PFSK-1 (cell line): ENCODE measurements at regions not wholly inside any gene's neighbourhood (a gene's known extent, or its start where the extent isn't known, plus 50 kb on each side); places are given as distances from the start of the nearest gene placed in this dataset.

Source experiments
- FOXP2 ChIP-seq: optimal IDR thresholded peaks from 2 replicates; pipeline ENCODE3; 2011; ENCODE audit warnings: borderline replicate concordance, control low read depth, inconsistent platforms; ENCODE audit not compliant: insufficient read depth; ENCODE audit errors: extremely low read length, extremely low read depth
- POLR2AphosphoS5 ChIP-seq: IDR thresholded peaks from 2 replicates; pipeline ENCODE4 v1.6.1; 2012; ENCODE audit warnings: low read depth, mild to moderate bottlenecking, control low read depth, low read length, moderate library complexity
- REST ChIP-seq, 2 experiments: IDR thresholded peaks; 2 replicates each; pipeline versions ENCODE4 v1.6.1 to v1.8.0; 2011 to 2012; ENCODE audit warnings: low read depth in 2 of 2, low read length in 2 of 2, control low read depth in 1 of 2, inconsistent platforms in 1 of 2, mild to moderate bottlenecking in 1 of 2, moderate library complexity in 1 of 2; ENCODE audit not compliant: insufficient read depth in 1 of 2
- SIN3A ChIP-seq: IDR thresholded peaks from 2 replicates; pipeline ENCODE4 v1.6.1; 2012; ENCODE audit warnings: mild to moderate bottlenecking, low read length, moderate library complexity, borderline replicate concordance; ENCODE audit not compliant: insufficient read depth
- TAF1 ChIP-seq: IDR thresholded peaks from 2 replicates; pipeline ENCODE4 v1.6.1; 2012; ENCODE audit warnings: low read length, control low read depth, borderline replicate concordance; ENCODE audit not compliant: insufficient read depth

- no peak for TF ChIP-seq TAF1
- TF ChIP-seq SIN3A, result no peak
- no peak for TF ChIP-seq FOXP2
- no peak for TF ChIP-seq REST (IDR thresholded peaks at IDR 0.05; ENCODE audit: insufficient read depth in 1 of 2, low read depth in 2 of 2, low read length in 2 of 2)
- no peak for TF ChIP-seq POLR2AphosphoS5
Measured at GRCh38 chr2:128377071-128377910, 58.6 kb upstream of the HS6ST1 start.

- no peak for TF ChIP-seq SIN3A
- no peak for TF ChIP-seq FOXP2
- no peak for TF ChIP-seq TAF1
- TF ChIP-seq POLR2AphosphoS5, result no peak
- TF ChIP-seq REST (IDR thresholded peaks at IDR 0.05; ENCODE audit: insufficient read depth in 1 of 2, low read depth in 2 of 2, low read length in 2 of 2), result no peak
Measured at GRCh38 chr2:128378231-128379020, 59.8 kb upstream of the HS6ST1 start.

GRCh38 chr2:128379021-128380015, 60.6 kb upstream of the HS6ST1 start:
- no peak for TF ChIP-seq POLR2AphosphoS5
- TF ChIP-seq SIN3A, result no peak
- no peak for TF ChIP-seq FOXP2
- no peak for TF ChIP-seq TAF1
- no peak for TF ChIP-seq REST (IDR thresholded peaks at IDR 0.05; ENCODE audit: insufficient read depth in 1 of 2, low read depth in 2 of 2, low read length in 2 of 2)

GRCh38 chr2:128380061-128380889, 61.6 kb upstream of the HS6ST1 start:
- TF ChIP-seq FOXP2 (no peak), SIN3A (no peak), TAF1 (no peak), REST (IDR thresholded peaks at IDR 0.05; ENCODE audit: insufficient read depth in 1 of 2, low read depth in 2 of 2, low read length in 2 of 2) (no peak), POLR2AphosphoS5 (no peak)
